Esophagus squamous epithelium (tissue), 5 donors: ENCODE measurements at regions not wholly inside any gene's neighbourhood (a gene's known extent, or its start where the extent isn't known, plus 50 kb on each side); places are given as distances from the start of the nearest gene placed in this dataset.

Source experiments
- DNase-seq: peaks from one replicate; lab custom pipeline; 2025; lab: John Stamatoyannopoulos, UW
- H3K27ac ChIP-seq, 4 donors: fragments of 200-600 bp; sonication (generic); one replicate each; pipeline ENCODE4 v1.5.1; 2016 to 2019; ENCODE audit warnings: mild to moderate bottlenecking in 1 of 4
- H3K27me3 ChIP-seq, 4 donors: fragments of 200-600 bp; sonication (generic); 1 replicate in 3 of 4; 2 replicates in 1 of 4; pipeline versions ENCODE4 v1.5.1 to v1.6.0; 2017 to 2021; ENCODE audit warnings: antibody characterized with exemption in 1 of 4
- H3K36me3 ChIP-seq, 3 donors: fragments of 200-600 bp; sonication (generic); one replicate each; pipeline ENCODE4 v1.5.1; 2016 to 2019
- H3K4me1 ChIP-seq, 3 donors: fragments of 200-600 bp; sonication (generic); one replicate each; pipeline ENCODE4 v1.5.1; 2017 to 2019
- H3K4me3 ChIP-seq, 4 donors: fragments of 200-600 bp; sonication (generic); 1 replicate in 3 of 4; 2 replicates in 1 of 4; pipeline ENCODE4 v1.5.1; 2016 to 2019; ENCODE audit warnings: mild to moderate bottlenecking in 2 of 4, moderate library complexity in 1 of 4
- H3K9me3 ChIP-seq, 3 donors: fragments of 200-600 bp; sonication (generic); one replicate each; pipeline ENCODE4 v1.5.1; 2016 to 2019
- POLR2A ChIP-seq, 4 donors: fragments of 450-650 bp; IDR thresholded peaks; one replicate each; pipeline ENCODE4 v1.6.1; 2017; ENCODE audit warnings: antibody characterized with exemption in 4 of 4, mild to moderate bottlenecking in 4 of 4, moderate library complexity in 3 of 4
- WGBS, 2 donors: methylation state at CpG; one replicate each; pipeline ENCODE4 v1.1.5; 2018; 5-methylcytosine and 5-hydroxymethylcytosine counted together
- intact Hi-C: fragments of 100-400 bp; cut with DNase I; formaldehyde crosslinking; loops from one replicate; pipeline ENCODE4 v1.15.0; 2022
- TF ChIP-seq, protein P1 (sequence below), 6 experiments: fragments of 450-650 bp in 4 of 6; fragments of 200-600 bp in 2 of 6; sonication (generic) in 2 of 6; IDR thresholded peaks; one replicate each; pipeline ENCODE4 v1.5.1; 2016 to 2019; ENCODE audit warnings: antibody characterized with exemption in 6 of 6, mild to moderate bottlenecking in 4 of 6, moderate library complexity in 4 of 6
- donor health status: DM: yes; HTN: yes; CAD: no.

DNA sequence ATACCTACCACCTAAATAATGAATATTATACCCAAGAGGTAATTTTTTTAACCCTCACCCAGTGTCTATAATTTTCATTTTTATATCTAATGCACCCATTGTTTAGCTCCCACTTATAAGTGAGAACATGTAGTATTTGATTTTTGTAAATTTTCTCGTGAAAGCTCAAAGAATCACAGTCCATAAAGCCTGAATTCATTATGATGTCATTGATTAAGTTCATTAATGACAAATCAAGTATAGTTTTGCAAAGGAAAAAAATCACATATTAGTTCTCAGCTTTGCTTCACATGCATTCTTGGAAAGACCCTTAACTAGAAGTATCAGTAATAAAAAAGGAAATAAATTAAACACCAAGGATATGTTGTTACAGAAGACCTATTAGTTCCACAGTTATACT lies 425.3 kb upstream of the UBE2E2 start:
- DNase-seq = no peak
- H3K27me3 ChIP-seq = no peaks in the 10 kb centered on the region
- H3K4me3 ChIP-seq = no peak overlapping the region
- intact Hi-C loops = no loop called here
- TF ChIP-seq POLR2A (IDR thresholded peaks at IDR 0.05) = no peak
- TF ChIP-seq, protein P1, sequence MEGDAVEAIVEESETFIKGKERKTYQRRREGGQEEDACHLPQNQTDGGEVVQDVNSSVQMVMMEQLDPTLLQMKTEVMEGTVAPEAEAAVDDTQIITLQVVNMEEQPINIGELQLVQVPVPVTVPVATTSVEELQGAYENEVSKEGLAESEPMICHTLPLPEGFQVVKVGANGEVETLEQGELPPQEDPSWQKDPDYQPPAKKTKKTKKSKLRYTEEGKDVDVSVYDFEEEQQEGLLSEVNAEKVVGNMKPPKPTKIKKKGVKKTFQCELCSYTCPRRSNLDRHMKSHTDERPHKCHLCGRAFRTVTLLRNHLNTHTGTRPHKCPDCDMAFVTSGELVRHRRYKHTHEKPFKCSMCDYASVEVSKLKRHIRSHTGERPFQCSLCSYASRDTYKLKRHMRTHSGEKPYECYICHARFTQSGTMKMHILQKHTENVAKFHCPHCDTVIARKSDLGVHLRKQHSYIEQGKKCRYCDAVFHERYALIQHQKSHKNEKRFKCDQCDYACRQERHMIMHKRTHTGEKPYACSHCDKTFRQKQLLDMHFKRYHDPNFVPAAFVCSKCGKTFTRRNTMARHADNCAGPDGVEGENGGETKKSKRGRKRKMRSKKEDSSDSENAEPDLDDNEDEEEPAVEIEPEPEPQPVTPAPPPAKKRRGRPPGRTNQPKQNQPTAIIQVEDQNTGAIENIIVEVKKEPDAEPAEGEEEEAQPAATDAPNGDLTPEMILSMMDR (IDR thresholded peaks at IDR 0.05) = no peak
- no peaks in the 10 kb centered on the region for H3K4me1 ChIP-seq
- H3K36me3 ChIP-seq = no peaks in the 10 kb centered on the region
- H3K27ac ChIP-seq = no peak overlapping the region
- 59 to 61% methylated on average over 1 of the region's 1 CpG for WGBS, 2 donors
- H3K9me3 ChIP-seq = peaks cover 0 to 7% (median 1%) of the 10 kb centered on the region in 3 donors

DNA sequence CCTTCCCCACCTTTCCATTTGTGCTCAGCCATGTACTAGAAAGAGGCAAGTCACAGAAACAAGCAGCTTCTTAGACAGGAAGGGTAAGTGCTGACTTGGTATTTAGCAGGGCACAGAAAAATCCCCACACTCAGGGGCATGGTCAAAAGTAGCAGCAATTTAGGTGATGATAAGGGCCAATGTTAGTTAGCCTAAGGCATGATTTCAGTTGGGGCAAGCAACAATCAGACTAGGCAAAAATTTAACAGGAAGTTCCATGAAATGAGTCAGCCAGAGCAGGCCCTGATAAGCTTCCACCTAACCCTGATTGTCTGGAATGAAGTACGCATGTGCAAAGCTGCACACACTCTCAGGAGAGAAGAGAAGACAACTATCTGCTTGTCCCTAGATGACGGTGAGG lies 423.4 kb upstream of the UBE2E2 start:
- TF ChIP-seq, protein P1 (IDR thresholded peaks at IDR 0.05) = no peak
- no peak for TF ChIP-seq POLR2A (IDR thresholded peaks at IDR 0.05)
- WGBS, 2 donors = 68 to 80% methylated on average over 2 of the region's 2 CpGs
- Histone ChIP-seq H3K4me1 (no peaks in the 10 kb centered on the region), H3K4me3 (no peak overlapping the region), H3K27ac (no peak overlapping the region), H3K27me3 (no peaks in the 10 kb centered on the region), H3K36me3 (no peaks in the 10 kb centered on the region), H3K9me3 (peaks cover 0 to 14% (median 7%) of the 10 kb centered on the region in 3 donors)
- no peak for DNase-seq
- intact Hi-C loops = no loop called here

GRCh38 chr3:22792533-22792932 lies 410.6 kb upstream of the UBE2E2 start:
- WGBS, 2 donors = 54 to 61% methylated on average over 5 of the region's 5 CpGs
- DNase-seq = no peak
- Histone ChIP-seq H3K27me3 (no peaks in the 10 kb centered on the region), H3K4me1 (no peaks in the 10 kb centered on the region), H3K9me3 (no peaks in the 10 kb centered on the region), H3K27ac (no peak overlapping the region), H3K4me3 (no peak overlapping the region), H3K36me3 (no peaks in the 10 kb centered on the region)
- TF ChIP-seq, protein P1 (IDR thresholded peaks at IDR 0.05) = no peak
- TF ChIP-seq POLR2A (IDR thresholded peaks at IDR 0.05) = no peak
- intact Hi-C loops = no loop called here

DNA sequence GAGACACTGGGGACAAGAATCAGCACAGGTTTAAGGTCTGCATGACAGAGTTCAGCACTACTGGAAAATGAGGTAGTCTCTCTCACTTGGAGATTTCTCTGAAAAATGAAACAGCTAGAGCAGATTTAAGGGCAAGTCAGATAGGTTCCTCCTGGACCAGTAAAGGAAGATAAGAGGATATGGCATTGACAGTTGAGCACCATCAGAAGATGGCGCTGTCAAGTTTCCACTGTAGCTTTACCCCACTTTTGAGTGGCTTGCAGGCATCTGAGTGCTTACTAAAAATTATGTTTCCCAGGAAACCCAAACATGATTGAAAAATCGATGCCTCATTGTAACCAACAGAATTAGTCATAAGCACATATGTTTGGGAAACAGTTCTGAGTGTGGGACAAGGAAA lies 407.2 kb upstream of the UBE2E2 start:
- intact Hi-C loops = no loop called here
- no peaks in the 10 kb centered on the region for H3K9me3 ChIP-seq
- no peak overlapping the region for H3K27ac ChIP-seq
- no peak for DNase-seq
- H3K4me3 ChIP-seq = no peak overlapping the region
- no peaks in the 10 kb centered on the region for H3K36me3 ChIP-seq
- TF ChIP-seq, protein P1 (IDR thresholded peaks at IDR 0.05) = no peak
- TF ChIP-seq POLR2A (IDR thresholded peaks at IDR 0.05) = no peak
- 64 to 74% methylated on average over 2 of the region's 2 CpGs for WGBS, 2 donors
- H3K4me1 ChIP-seq = no peaks in the 10 kb centered on the region
- H3K27me3 ChIP-seq = no peaks in the 10 kb centered on the region

DNA sequence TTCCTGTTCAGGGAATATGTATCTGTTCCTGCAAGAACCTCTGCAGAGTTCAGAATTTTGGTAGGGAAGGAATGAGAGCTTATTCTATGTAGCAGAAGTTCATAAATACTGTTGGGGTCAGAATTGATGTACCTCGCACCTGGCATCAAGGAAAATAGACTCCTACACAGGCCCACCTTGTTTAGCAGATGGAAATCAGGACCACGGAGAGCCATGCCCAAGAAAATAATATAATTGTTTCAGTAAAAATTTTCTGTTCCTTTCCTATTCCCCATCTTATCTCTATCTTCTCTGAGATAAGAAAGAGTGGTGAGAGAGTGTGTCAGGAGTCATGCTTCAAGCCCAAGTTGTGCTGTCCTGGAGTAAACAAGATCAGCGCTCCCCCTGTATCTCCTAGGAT lies 404.7 kb upstream of the UBE2E2 start:
- WGBS, 2 donors = 76 to 82% methylated on average over 3 of the region's 3 CpGs
- TF ChIP-seq, protein P1 (IDR thresholded peaks at IDR 0.05) = no peak
- TF ChIP-seq POLR2A (IDR thresholded peaks at IDR 0.05) = no peak

More for the DNA sequence above, 404.7 kb upstream of the UBE2E2 start:
- no peak for DNase-seq
- Histone ChIP-seq H3K27ac (no peak overlapping the region), H3K36me3 (no peaks in the 10 kb centered on the region), H3K9me3 (no peaks in the 10 kb centered on the region), H3K27me3 (no peaks in the 10 kb centered on the region), H3K4me1 (no peaks in the 10 kb centered on the region), H3K4me3 (no peak overlapping the region)
- intact Hi-C loops = no loop called here
